ENCODE measurements at regions not wholly inside any gene's neighbourhood (a gene's known extent, or its start where the extent isn't known, plus 50 kb on each side); places are given as distances from the start of the nearest gene placed in this dataset.

DNA sequence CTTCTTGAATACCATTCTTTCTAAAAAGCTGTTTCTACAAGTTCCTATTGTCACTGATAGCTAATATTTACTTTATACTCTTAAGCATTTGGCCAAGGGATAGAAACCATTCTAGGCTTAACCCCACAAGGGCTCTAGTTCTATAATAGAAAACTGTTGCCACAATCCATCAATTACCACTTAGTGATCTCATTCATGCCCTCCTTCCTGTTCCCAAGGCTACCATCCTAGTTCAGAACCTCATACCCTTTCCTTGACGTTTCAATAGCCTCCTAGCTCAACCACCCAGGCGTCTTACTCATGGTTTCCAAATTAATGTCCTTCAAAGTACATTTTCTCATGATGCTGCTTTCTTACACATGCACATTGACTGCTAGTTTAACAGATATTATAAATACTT is 493.5 kb downstream of the NAV3 start:
- H3K9ac ChIP-seq (ENCODE audit: low read depth, low read length) = no peak overlapping the region
- H3K36me3 ChIP-seq (ENCODE audit: control insufficient read depth, insufficient read depth, low read length) = no peaks in the 10 kb centered on the region
- no TSS peak for BruUV-seq (replicated peaks)
- no peak overlapping the region for H3K27ac ChIP-seq (ENCODE audit: insufficient read depth, low read length)
- no peak overlapping the region for H2BK5ac ChIP-seq (ENCODE audit: low read depth, low read length, poor library complexity, severe bottlenecking)
- H4K8ac ChIP-seq (ENCODE audit: low read depth in 2 of 2, low read length in 2 of 2) = no peak overlapping the region
- ChIA-PET POLR2A (ENCODE audit: unreplicated experiment) (no interaction called here), CTCF (no interaction called here)
- in situ Hi-C loops (cut with MboI; ENCODE audit: low sequenced_read_pairs) (no loop called here), intact Hi-C loops (cut with micrococcal nuclease) (no loop called here), dilution Hi-C loops (cut with HindIII; ENCODE audit: low sequenced_read_pairs, unreplicated experiment) (no loop called here)
- no peak overlapping the region for H3K4me3 ChIP-seq (ENCODE audit: insufficient read depth, low read depth, low read length)
- no peaks in the 10 kb centered on the region for H3K9me3 ChIP-seq (ENCODE audit: control insufficient read depth, insufficient read depth, low read length)
- H3K27me3 ChIP-seq (ENCODE audit: control insufficient read depth, insufficient read depth, low read length) = no peaks in the 10 kb centered on the region
- no peak for DNase-seq
- H2AK5ac ChIP-seq (ENCODE audit: low read depth, low read length) = no peak overlapping the region
- no peak overlapping the region for H3K4ac ChIP-seq (ENCODE audit: low read depth, low read length)
- H3K14ac ChIP-seq (replicated peaks; ENCODE audit: low read depth, low read length) = no peak overlapping the region
- H3K79me1 ChIP-seq (ENCODE audit: low read depth in 1 of 2, low read length in 2 of 2) = no peaks in the 10 kb centered on the region
- H2BK15ac ChIP-seq (ENCODE audit: low read depth, low read length) = no peak overlapping the region
- H3K4me1 ChIP-seq (ENCODE audit: control insufficient read depth, insufficient read depth, low read length) = no peaks in the 10 kb centered on the region
- H2BK120ac ChIP-seq (ENCODE audit: low read depth, low read length) = no peak overlapping the region
- no peak overlapping the region for H3K18ac ChIP-seq (ENCODE audit: low read depth, low read length)
- TF ChIP-seq, protein P1, sequence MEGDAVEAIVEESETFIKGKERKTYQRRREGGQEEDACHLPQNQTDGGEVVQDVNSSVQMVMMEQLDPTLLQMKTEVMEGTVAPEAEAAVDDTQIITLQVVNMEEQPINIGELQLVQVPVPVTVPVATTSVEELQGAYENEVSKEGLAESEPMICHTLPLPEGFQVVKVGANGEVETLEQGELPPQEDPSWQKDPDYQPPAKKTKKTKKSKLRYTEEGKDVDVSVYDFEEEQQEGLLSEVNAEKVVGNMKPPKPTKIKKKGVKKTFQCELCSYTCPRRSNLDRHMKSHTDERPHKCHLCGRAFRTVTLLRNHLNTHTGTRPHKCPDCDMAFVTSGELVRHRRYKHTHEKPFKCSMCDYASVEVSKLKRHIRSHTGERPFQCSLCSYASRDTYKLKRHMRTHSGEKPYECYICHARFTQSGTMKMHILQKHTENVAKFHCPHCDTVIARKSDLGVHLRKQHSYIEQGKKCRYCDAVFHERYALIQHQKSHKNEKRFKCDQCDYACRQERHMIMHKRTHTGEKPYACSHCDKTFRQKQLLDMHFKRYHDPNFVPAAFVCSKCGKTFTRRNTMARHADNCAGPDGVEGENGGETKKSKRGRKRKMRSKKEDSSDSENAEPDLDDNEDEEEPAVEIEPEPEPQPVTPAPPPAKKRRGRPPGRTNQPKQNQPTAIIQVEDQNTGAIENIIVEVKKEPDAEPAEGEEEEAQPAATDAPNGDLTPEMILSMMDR (conservative IDR thresholded peaks at IDR 0.05; ENCODE audit: low read depth, low read length) = no peak
- TF ChIP-seq CHD1 (IDR thresholded peaks at IDR 0.05; ENCODE audit: low read depth, low read length) (no peak), MXI1 (IDR thresholded peaks at IDR 0.05; ENCODE audit: borderline replicate concordance, low read depth, low read length) (no peak), MAFK (IDR thresholded peaks at IDR 0.05; ENCODE audit: low read depth, low read length) (no peak), RFX5 (IDR thresholded peaks at IDR 0.05; ENCODE audit: low read depth, low read length) (no peak), CEBPB (IDR thresholded peaks at IDR 0.05; ENCODE audit: low read depth, low read length) (no peak), USF2 (IDR thresholded peaks at IDR 0.05; ENCODE audit: low read depth, low read length) (no peak), ELK1 (IDR thresholded peaks at IDR 0.05; ENCODE audit: borderline replicate concordance, low read depth, low read length) (no peak), RCOR1 (IDR thresholded peaks at IDR 0.05; ENCODE audit: insufficient replicate concordance, low read length) (no peak)
- WGBS, 2 experiments (ENCODE audit: extremely low coverage in 2 of 2, insufficient read length in 1 of 2) = no CpG with 5 or more reads among the region's 2 CpGs
- no peak for ATAC-seq (ENCODE audit: low read depth)
- no peak overlapping the region for H4K5ac ChIP-seq (ENCODE audit: low read depth, low read length)
- H2BK20ac ChIP-seq (ENCODE audit: low read depth, low read length) = no peak overlapping the region
- no peaks in the 10 kb centered on the region for H3K9me1 ChIP-seq (ENCODE audit: insufficient read depth, low read length)
- no peak overlapping the region for H3K4me2 ChIP-seq (ENCODE audit: low read depth, low read length)
- no peak overlapping the region for H3K56ac ChIP-seq (ENCODE audit: extremely low read depth, insufficient read depth, low read length)
- no peak overlapping the region for H3K23ac ChIP-seq (ENCODE audit: low read depth, low read length)
- H2AFZ ChIP-seq (replicated peaks; ENCODE audit: low read length, poor library complexity) = no peak overlapping the region
- no peak overlapping the region for H2AK9ac ChIP-seq (replicated peaks; ENCODE audit: low read depth, low read length, poor library complexity)
- H4K91ac ChIP-seq (ENCODE audit: insufficient read depth, low read depth, low read length) = no peak overlapping the region
- no peaks in the 10 kb centered on the region for H4K20me1 ChIP-seq (ENCODE audit: insufficient read depth, low read length)
